B cell (primary cell): ENCODE measurements at regions not wholly inside any gene's neighbourhood (a gene's known extent, or its start where the extent isn't known, plus 50 kb on each side); places are given as distances from the start of the nearest gene placed in this dataset.

Source experiments
- ATAC-seq: fragments of 200-7000 bp; cut with Tn5 transposase; one replicate; pipeline ENCODE4 v1.10.0; 2021; ENCODE audit warnings: low read depth, mild to moderate bottlenecking, moderate number of reproducible peaks, moderate library complexity
- CTCF ChIA-PET: fragments of 350-600 bp; sonication (Branson Sonifier 250); formaldehyde crosslinking; loops from one replicate; lab custom pipeline; 2021; ENCODE audit warnings: antibody characterized with exemption, inconsistent platforms; lab: Charles Lee
- POLR2A ChIA-PET: fragments of 350-600 bp; sonication (Branson Sonifier 250); formaldehyde crosslinking; loops from one replicate; lab custom pipeline; 2021; ENCODE audit warnings: antibody characterized with exemption; lab: Charles Lee
- DNase-seq: peaks from one replicate; pipeline ENCODE4 v3.0.0; 2013
- H2AFZ ChIP-seq: 2 replicates; pipeline ENCODE4 v1.6.1; 2012; ENCODE audit warnings: mild to moderate bottlenecking, low read depth, low read length; ENCODE audit not compliant: insufficient read depth, poor library complexity, severe bottlenecking
- H3K27ac ChIP-seq, 2 donors: 1 replicate in 1 of 2; 2 replicates in 1 of 2; pipeline ENCODE4 v1.5.1; 2012 to 2013; ENCODE audit warnings: low read length in 2 of 2, mild to moderate bottlenecking in 2 of 2, moderate library complexity in 1 of 2
- H3K27me3 ChIP-seq, 4 experiments: fragments of 200-600 bp in 1 of 4; sonication (generic) in 1 of 4; replicated peaks in 1 of 4; 1 replicate in 2 of 4; 2 replicates in 2 of 4; pipeline versions ENCODE4 v1.6.1 to v1.7.0; 2013 to 2016; ENCODE audit warnings: low read length in 3 of 4, mild to moderate bottlenecking in 2 of 4, mixed read lengths in 1 of 4, moderate library complexity in 1 of 4; ENCODE audit not compliant: insufficient read depth in 4 of 4, control insufficient read depth in 3 of 4; ENCODE audit errors: control extremely low read depth in 1 of 4
- H3K36me3 ChIP-seq, 2 experiments: replicated peaks in 1 of 2; 1 replicate in 1 of 2; 2 replicates in 1 of 2; pipeline versions ENCODE4 v1.6.1 to v1.7.1; 2013; ENCODE audit warnings: low read length in 1 of 2; ENCODE audit not compliant: insufficient read depth in 2 of 2, control insufficient read depth in 1 of 2; ENCODE audit errors: control extremely low read depth in 1 of 2, extremely low read depth in 1 of 2
- H3K4me1 ChIP-seq, 2 donors: fragments of 200-600 bp in 1 of 2; sonication (generic) in 1 of 2; 1 replicate in 1 of 2; 2 replicates in 1 of 2; pipeline versions ENCODE4 v1.5.1 to v1.6.1; 2013 to 2017; ENCODE audit warnings: low read length in 2 of 2; ENCODE audit not compliant: control insufficient read depth in 2 of 2, insufficient read depth in 2 of 2
- H3K4me2 ChIP-seq: replicated peaks from 2 replicates; pipeline ENCODE3; 2012; ENCODE audit warnings: mild to moderate bottlenecking, low read depth, low read length; ENCODE audit not compliant: poor library complexity, severe bottlenecking
- H3K4me3 ChIP-seq, 5 experiments: fragments of 200-600 bp in 1 of 5; sonication (generic) in 1 of 5; 1 replicate in 3 of 5; 2 replicates in 2 of 5; pipeline versions ENCODE4 v1.5.1 to v1.7.0; 2011 to 2016; ENCODE audit warnings: low read length in 4 of 5, mild to moderate bottlenecking in 4 of 5, low read depth in 2 of 5, control low read depth in 1 of 5, moderate library complexity in 1 of 5; ENCODE audit not compliant: insufficient read depth in 1 of 5; ENCODE audit errors: control extremely low read depth in 1 of 5, extremely low read depth in 1 of 5
- H3K79me2 ChIP-seq: fragments of 200-600 bp; sonication (generic); one replicate; pipeline ENCODE4 v1.6.0; 2016; ENCODE audit warnings: low read length; ENCODE audit not compliant: control insufficient read depth, insufficient read depth
- H3K9ac ChIP-seq: fragments of 200-600 bp; sonication (generic); 2 replicates; pipeline ENCODE4 v1.6.1; 2017; ENCODE audit warnings: mild to moderate bottlenecking, low read length, moderate library complexity
- H3K9me3 ChIP-seq, 3 donors: one replicate each; pipeline versions ENCODE4 v1.6.1 to v1.7.1; 2013; ENCODE audit warnings: low read length in 2 of 3; ENCODE audit not compliant: control insufficient read depth in 2 of 3, insufficient read depth in 1 of 3; ENCODE audit errors: control extremely low read depth in 1 of 3
- H4K20me1 ChIP-seq: 2 replicates; pipeline ENCODE4 v1.6.0; 2012; ENCODE audit warnings: mild to moderate bottlenecking, low read length; ENCODE audit not compliant: insufficient read depth, control insufficient read depth, poor library complexity, severe bottlenecking
- H3K27ac Mint-ChIP-seq: one replicate; pipeline ENCODE4 v1.8.0; 2021; ENCODE audit warnings: mixed read lengths
- H3K27me3 Mint-ChIP-seq: one replicate; pipeline ENCODE4 v1.8.0; 2021; ENCODE audit warnings: mixed read lengths
- H3K4me1 Mint-ChIP-seq: one replicate; pipeline ENCODE4 v1.8.0; 2021; ENCODE audit warnings: mixed read lengths
- H3K4me3 Mint-ChIP-seq: one replicate; pipeline ENCODE4 v1.8.0; 2021; ENCODE audit warnings: mixed read lengths
- H3K9me3 Mint-ChIP-seq: one replicate; pipeline ENCODE4 v1.8.0; 2022; ENCODE audit warnings: mixed read lengths; ENCODE audit not compliant: insufficient read depth
- CTCF ChIP-seq: fragments of 200-600 bp; IDR thresholded peaks from one replicate; pipeline ENCODE4 v1.8.0; 2022; ENCODE audit warnings: antibody characterized with exemption, mild to moderate bottlenecking
- EZH2 ChIP-seq: IDR thresholded peaks from 2 replicates; pipeline ENCODE4 v1.6.1; 2012; ENCODE audit warnings: borderline replicate concordance, low read depth, mild to moderate bottlenecking, moderate library complexity, low read length; ENCODE audit not compliant: insufficient read depth, poor library complexity, severe bottlenecking
- WGBS: methylation state at CpG from one replicate; pipeline ENCODE4 v1.1.5; 2013; ENCODE audit warnings: missing lambda C conversion rate; ENCODE audit not compliant: insufficient coverage; 5-methylcytosine and 5-hydroxymethylcytosine counted together
- intact Hi-C: fragments of 100-400 bp; cut with micrococcal nuclease; formaldehyde crosslinking; loops from one replicate; pipeline ENCODE4 v1.10.0; 2022

- Histone ChIP-seq H3K27ac (no peak overlapping the region), H3K4me1 (no peaks in the 10 kb centered on the region), H3K27me3 (peaks cover 0 to 2% (median 0%) of the 10 kb centered on the region in 4 experiments), H3K4me3 (no peak overlapping the region), H3K36me3 (no peaks in the 10 kb centered on the region), H3K4me2 (no peak overlapping the region), H3K9ac (no peak overlapping the region), H3K9me3 (no peaks in the 10 kb centered on the region), H3K79me2 (no peaks in the 10 kb centered on the region), H2AFZ (no peak overlapping the region), H4K20me1 (no peaks in the 10 kb centered on the region)
- H3K4me3 Mint-ChIP-seq: no peak overlapping the region
- no peaks in the 10 kb centered on the region for H3K9me3 Mint-ChIP-seq
- ChIA-PET CTCF (no interaction called here), POLR2A (no interaction called here)
- intact Hi-C loops: no loop called here
- H3K4me1 Mint-ChIP-seq: no peaks in the 10 kb centered on the region
- H3K27ac Mint-ChIP-seq: no peak overlapping the region
- peaks cover 25% of the 10 kb centered on the region for H3K27me3 Mint-ChIP-seq
- 71% methylated on average over 5 of the region's 8 CpGs for WGBS
- DNase-seq (no peak), ATAC-seq (no peak)
- TF ChIP-seq EZH2 (no peak), CTCF (no peak)
Measured at GRCh38 chr1:208503787-208504186, 259.6 kb upstream of the PLXNA2 start.

- Mint-ChIP-seq H3K27me3 (peaks cover 9% of the 10 kb centered on the region), H3K9me3 (no peaks in the 10 kb centered on the region), H3K27ac (no peak overlapping the region), H3K4me1 (no peaks in the 10 kb centered on the region), H3K4me3 (no peak overlapping the region)
- no CpG with 5 or more reads among the region's 2 CpGs for WGBS
- Histone ChIP-seq H3K36me3 (no peaks in the 10 kb centered on the region), H3K27me3 (no peaks in the 10 kb centered on the region), H3K79me2 (no peaks in the 10 kb centered on the region), H3K9ac (no peak overlapping the region), H4K20me1 (no peaks in the 10 kb centered on the region), H3K27ac (no peak overlapping the region), H3K4me1 (no peaks in the 10 kb centered on the region), H3K9me3 (no peaks in the 10 kb centered on the region), H2AFZ (no peak overlapping the region), H3K4me3 (no peak overlapping the region), H3K4me2 (no peak overlapping the region)
- TF ChIP-seq EZH2: no peak
- no peak for TF ChIP-seq CTCF
- ChIA-PET POLR2A (no interaction called here), CTCF (no interaction called here)
- no peak for DNase-seq
- no peak for ATAC-seq
- intact Hi-C loops: no loop called here
Measured at GRCh38 chr1:208506812-208507211, 262.6 kb upstream of the PLXNA2 start.
